GM18517 (cell line): ENCODE measurements at regions not wholly inside any gene's neighbourhood (a gene's known extent, or its start where the extent isn't known, plus 50 kb on each side); places are given as distances from the start of the nearest gene placed in this dataset.

Experiments used
- ATAC-seq: cut with Tn5 transposase; IDR thresholded peaks from one replicate; pipeline ENCODE4 v1.9.1; 2021; ENCODE audit warnings: mild to moderate bottlenecking, moderate library complexity; ENCODE audit not compliant: unreplicated experiment

DNA sequence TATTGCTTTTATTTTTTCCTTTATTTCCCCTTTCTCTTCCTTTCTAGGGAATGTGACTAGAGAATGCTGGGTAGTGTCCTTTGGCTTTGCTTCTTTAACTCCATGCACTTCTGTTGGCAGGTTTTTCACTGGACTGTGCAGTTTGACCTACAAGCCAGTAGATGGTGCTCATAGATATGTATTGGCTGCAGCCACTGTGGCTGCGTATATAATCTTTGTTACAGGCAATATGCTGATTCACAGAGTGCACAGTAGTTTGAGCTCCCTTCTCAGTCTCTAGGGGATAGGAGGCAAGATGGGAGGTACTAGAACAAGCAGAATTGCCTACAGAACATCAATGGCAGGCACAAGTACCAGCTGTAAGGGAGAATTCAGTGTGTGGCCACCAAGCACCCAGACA, 503.5 kb downstream of the LRFN5 start:
- no peak for ATAC-seq

DNA sequence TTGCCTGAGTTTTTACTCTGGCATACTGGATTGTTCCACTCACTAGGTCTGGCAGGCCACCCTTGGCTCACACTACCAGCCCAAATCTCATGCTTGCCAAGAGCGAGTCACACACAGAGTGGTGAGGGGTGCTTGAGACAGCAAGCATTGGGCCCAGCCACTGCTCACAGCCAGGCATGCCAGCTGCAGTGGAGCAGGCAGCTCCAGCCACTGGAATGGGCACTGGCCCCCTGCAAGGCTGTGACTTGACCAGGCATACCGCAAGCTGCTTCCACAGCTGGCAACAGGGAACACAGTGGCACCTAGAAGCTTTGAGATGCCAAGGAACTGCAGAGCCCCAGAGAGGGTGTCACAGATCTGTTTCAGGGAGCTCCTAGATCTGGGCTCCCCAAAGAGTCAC, 488.5 kb downstream of the LRFN5 start:
- ATAC-seq: no peak

DNA sequence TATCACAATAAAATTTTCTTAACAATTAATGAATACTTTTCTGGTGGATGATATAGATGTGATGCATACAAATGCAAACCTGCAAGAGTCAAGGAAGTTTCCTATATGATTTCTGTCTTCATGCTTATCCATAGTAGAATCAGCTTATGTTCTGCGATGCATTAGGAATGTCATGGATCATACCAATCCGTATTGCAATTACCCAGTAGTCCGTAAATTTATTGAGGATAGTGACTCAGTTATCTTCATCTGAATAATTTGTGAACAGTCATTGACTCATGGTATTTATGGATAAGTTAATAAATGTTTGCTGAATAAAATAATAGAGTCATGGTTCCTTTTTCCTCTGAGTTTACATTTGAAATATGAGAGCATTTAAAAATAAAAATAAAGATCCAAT, 483.4 kb downstream of the LRFN5 start:
- no peak for ATAC-seq

- no peak for ATAC-seq
Observed at GRCh38 chr14:42079911-42080310, 473.2 kb downstream of the LRFN5 start.

GRCh38 chr14:42078345-42078744, 471.7 kb downstream of the LRFN5 start:
- no peak for ATAC-seq

GRCh38 chr14:42070031-42070430, 463.4 kb downstream of the LRFN5 start:
- ATAC-seq: no peak

DNA sequence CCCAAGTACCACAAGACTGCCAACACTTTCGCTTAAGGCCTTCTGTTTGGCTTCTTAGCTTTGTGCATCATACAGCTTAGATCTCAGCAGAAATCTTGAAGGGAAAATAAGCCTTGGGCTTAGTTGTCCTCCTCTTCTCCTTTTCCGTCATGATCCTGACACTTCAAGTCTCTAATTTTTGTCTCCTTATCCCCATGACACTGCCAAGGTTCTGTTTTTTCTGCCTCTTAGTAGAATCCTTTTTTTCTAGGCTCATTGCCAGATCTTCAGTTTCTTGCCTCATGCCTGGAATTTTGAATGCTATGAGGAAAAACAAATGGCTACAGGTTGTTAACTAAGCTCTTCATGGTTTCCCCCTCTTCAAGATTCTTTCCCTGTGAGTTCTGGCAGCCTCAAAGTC, 450.4 kb downstream of the LRFN5 start:
- no peak for ATAC-seq

DNA sequence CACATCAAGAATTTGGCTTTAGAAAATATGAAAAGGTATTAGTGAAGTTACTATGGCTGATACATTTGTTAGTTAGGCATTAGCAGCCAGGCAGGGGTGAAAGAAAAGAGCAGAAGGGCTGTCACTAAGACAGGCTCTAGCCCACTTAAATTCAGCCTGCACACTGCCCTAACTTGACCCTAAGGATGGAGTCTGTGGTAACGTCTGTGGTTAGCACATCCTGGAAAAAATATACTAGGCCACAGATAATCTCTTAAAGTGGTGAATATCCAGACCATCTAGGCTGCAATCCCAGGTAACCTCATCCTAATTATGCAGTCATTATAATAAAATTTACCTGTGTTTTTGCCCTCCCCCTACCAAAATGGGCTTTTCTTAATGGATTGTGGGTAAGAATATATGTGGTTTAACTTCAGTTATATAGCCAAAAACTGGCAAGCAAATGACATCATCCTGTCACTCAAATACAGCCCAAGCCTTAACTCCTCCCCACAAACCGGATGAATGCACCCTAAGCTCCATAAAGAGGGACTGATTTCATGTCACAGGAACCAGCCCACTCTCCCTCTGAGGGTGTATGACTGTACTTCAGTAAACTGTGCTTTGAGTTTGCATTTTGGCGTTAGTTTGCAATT, 440.9 kb downstream of the LRFN5 start:
- ATAC-seq: no peak

GRCh38 chr14:42045383-42045782, 438.7 kb downstream of the LRFN5 start:
- no peak for ATAC-seq

GRCh38 chr14:42028607-42029006, 421.9 kb downstream of the LRFN5 start:
- no peak for ATAC-seq

DNA sequence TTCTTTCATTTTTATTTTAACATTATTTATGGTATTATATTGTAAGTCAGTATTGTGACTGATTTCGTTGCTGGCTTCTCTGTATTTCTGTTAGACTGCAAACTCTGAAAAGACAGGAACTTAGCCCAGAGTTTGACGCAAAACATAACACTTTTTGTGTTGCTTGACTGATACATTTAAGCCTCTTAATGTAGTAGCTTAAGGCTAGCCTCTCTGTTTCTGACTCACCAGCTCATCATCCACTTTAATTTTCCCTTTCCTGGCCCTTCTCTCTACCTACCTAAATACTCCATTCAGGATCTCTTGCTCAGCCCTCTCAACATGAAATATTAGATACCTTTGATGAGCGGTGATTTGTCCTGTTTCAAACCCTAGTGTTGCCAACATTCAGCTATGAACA, 420.6 kb downstream of the LRFN5 start:
- ATAC-seq: no peak

DNA sequence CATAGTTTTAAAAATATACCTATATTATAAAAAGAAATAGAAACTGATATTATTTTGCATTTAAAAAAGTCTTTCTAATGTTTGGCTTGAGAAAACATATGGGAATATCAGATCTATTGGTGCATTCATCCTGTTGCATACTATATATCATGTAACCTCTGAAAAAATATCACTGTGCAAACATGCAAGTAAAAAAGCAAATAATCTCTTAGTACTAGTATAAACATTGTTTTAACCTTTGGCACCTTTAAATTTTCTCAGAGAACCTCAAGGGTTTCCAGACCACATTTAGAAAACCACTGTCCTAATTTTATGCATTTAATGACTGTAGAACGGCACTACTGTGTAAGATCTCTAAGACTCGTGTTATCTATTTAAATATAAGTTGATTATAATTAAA, 416.8 kb downstream of the LRFN5 start:
- ATAC-seq: no peak

DNA sequence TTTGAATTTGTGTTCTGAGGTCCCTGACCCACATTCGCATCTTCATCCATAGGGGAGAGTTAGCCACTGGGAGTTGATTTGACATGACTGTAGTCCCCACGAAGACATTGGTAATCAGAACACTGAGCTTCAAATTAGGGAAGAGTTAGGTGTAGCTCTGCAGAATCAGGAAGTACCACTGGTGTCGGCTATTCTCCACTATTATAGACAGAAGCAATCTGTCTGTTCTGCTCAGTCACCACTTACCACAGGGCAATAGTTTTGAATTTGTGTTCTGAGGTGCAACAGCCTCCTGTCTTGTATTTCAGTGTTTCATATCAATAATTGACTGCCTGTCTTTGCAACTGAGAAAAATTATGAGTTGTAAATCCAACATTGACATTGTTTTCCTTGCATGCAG, 407.6 kb downstream of the LRFN5 start:
- no peak for ATAC-seq

DNA sequence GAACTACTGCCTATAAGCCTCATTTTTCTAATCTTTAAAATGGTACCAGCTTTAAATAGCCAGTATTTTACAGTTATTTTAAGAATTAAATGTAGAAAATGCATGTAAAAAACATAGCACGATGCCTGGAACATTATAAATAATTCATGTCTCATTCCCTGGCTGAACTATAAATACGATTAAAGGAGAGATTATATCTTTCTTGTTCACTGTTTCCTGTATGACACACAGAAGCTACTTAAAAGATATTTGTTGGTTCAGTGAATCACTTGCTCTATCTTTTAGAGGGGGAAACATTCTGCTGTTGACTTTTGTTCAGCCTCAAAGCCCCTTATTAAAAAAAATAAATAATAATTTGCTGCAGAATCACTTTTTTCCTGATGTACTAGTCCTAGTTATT, 406.9 kb downstream of the LRFN5 start:
- no peak for ATAC-seq

- ATAC-seq: no peak
Observed at GRCh38 chr14:42013153-42013552, 406.5 kb downstream of the LRFN5 start.

DNA sequence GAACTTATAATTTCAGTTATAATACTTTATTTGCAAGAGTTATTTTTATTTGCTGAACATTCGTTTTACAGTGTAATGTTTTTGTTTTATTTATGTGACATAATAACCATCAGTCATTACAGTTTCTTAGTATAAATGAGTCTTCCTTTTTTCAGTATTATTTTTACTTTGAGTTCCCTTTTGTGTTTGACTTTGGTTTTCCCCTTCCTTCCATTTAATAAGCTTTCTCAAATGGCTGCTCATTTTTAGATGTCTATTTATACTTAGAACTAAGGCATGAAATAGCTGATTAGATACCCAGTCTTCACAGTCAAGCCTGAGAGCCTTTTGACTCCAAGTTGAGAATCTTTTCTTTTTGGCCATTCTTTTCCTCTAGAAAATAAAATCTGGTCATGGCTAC, 404.5 kb downstream of the LRFN5 start:
- no peak for ATAC-seq

DNA sequence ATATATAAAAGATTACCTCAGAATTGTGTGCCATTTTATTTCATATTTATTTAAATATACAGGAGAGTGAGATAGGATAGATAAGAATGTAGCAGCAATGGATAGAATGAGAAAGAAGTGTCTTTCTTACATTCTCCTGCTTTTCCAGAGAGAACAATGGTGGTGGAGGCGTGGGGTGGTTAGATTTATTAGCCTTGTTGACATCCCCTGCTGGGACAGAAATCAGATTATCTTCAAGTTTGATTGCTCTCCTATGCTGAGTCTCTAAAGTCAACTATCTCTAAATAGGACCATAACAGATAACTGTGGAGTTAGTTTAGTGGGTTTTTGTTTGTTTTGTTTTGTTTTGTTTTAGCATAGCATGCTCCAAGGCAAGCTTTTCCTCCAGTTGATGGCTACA, 397.6 kb downstream of the LRFN5 start:
- no peak for ATAC-seq

DNA sequence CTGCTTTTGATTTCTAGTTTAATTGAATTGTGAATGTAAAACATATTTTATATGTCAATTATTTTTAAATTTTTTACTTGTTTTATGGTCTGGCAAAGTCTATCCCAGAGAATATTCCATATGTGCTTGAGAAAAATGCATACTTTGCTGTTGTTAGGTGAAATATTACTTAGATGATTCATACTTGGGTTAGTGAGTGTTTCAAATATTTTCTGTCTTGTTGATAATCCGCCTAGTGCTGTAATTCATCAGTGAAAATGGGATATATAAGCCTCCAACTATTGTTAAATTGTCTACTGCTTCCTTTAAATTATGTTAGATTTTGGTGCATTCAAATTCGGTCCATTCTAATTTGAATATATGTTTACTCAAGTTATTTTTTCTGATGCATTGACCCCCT, 395.5 kb downstream of the LRFN5 start:
- no peak for ATAC-seq

DNA sequence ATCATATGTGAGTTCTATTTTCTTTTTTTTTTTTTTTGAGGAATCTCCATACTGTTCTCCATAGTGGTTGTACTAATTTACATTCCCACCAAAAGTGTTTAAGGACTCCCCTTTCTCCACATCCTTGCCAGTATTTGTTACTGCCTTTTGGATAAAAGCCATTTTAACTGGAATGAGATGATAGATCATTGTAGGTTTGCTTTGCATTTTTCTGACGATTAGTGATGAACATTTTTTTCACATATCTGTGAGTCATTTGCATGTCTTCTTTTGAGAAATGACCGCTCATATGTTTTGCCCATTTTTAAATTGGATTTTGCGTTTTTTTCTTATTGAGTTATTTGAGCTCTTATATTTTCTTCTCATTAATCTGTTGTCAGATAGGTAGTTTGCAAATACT, 394.8 kb downstream of the LRFN5 start:
- ATAC-seq: no peak

DNA sequence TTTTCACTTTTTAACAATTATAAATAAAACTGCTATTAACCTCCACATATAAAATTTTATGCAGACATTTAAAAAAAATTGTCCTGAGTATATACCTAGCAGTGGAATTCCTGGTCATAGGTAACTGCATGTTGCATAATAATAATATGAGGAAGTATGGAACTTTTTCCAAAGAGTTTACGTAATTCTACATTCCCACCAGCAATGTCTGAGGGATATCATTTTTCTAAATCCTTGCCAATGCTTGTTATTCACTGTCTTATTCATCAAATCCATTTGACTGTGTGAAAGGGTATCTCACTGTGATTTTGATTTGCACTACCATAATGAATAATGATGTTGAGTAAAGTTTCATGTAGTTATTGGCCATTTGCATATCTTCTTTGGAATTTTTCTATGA, 393.8 kb downstream of the LRFN5 start:
- no peak for ATAC-seq

- no peak for ATAC-seq
Observed at GRCh38 chr14:41993687-41994086, 387.0 kb downstream of the LRFN5 start.

DNA sequence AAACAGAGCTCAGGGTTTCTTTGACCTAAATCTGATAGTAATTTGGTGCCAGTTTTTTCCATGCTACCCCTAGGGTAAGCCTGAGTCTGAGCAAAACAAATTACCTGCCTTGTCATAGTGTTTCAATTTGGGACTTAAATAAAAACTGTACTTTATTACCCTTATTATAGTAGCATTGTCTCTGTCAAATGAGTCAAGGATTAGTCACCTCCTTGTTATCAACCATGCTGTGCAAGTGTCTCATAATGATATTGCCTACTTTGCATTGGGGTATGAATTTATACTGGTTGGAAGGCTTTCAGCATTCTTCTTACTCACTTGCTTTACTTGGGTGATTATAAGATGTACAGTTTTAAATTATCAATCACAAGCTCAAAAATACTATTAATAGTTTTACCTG, 380.0 kb downstream of the LRFN5 start:
- no peak for ATAC-seq

GRCh38 chr14:41986083-41986645, 379.5 kb downstream of the LRFN5 start:
- no peak for ATAC-seq
